ENCODE measurements at regions not wholly inside any gene's neighbourhood (a gene's known extent, or its start where the extent isn't known, plus 50 kb on each side); places are given as distances from the start of the nearest gene placed in this dataset.

GRCh38 chr13:50645092-50645491 is 198.4 kb downstream of the DLEU7 start:
- Mint-ChIP-seq H3K4me3 (no peak overlapping the region), H3K27ac (no peak overlapping the region), H3K4me1 (peaks cover 0 to 5% (median 0%) of the 10 kb centered on the region in 7 donors), H3K27me3 (peaks cover 5 to 18% (median 13%) of the 10 kb centered on the region in 5 donors), H3K9me3 (peaks cover 0 to 2% (median 0%) of the 10 kb centered on the region in 11 donors), H3K36me3 (no peaks in the 10 kb centered on the region)
- DNase-seq (no peak), ATAC-seq (no peak)
- no peaks in the 10 kb centered on the region for H3K27me3 ChIP-seq (ENCODE audit: control insufficient read depth in 2 of 2, insufficient read depth in 2 of 2, low read length in 2 of 2)
- no peaks in the 10 kb centered on the region for H3K9me3 ChIP-seq (ENCODE audit: control insufficient read depth in 2 of 3, low read length in 3 of 3)
- no peaks in the 10 kb centered on the region for H3K4me1 ChIP-seq (ENCODE audit: control insufficient read depth in 2 of 2, insufficient read depth in 2 of 2, low read length in 2 of 2)
- H3K4me3 ChIP-seq (ENCODE audit: low read length) = no peak overlapping the region
- ChIA-PET POLR2A (no interaction called here), CTCF (no interaction called here)
- H3K36me3 ChIP-seq (ENCODE audit: control insufficient read depth in 2 of 3, insufficient read depth in 3 of 3, low read length in 3 of 3) = no peaks in the 10 kb centered on the region
- H3K27ac ChIP-seq (ENCODE audit: low read depth, low read length) = no peak overlapping the region
- intact Hi-C loops (cut with micrococcal nuclease) = no loop called here

DNA sequence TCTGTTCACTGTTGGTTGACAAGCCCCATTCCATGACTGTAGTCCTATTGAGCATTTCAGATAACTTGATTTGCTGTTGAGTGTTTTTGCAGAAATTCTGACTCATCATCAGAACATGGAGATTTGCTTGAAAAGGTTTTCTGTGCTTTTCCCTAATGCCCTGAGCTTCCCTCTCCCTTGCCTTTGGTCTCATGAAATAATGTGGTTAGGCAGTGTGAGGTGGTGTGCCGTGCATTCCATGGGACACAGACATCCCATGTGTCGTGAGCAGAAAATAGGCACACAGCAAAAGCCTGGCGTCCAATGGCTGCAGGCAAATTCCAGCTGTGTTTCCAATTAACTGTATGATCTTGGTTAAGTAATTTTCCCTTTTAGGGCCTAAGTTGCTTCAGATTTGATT is 197.4 kb downstream of the DLEU7 start:
- ChIA-PET POLR2A (no interaction called here), CTCF (interaction anchor here (0.6 kb wide), 1 partner anchor 134 kb away, joined by 4 read pairs; no protein-coding TSS in a partner anchor)
- Mint-ChIP-seq H3K27ac (no peak overlapping the region), H3K9me3 (peaks cover 0 to 2% (median 0%) of the 10 kb centered on the region in 11 donors), H3K4me3 (no peak overlapping the region), H3K36me3 (no peaks in the 10 kb centered on the region), H3K27me3 (peaks cover 5 to 18% (median 16%) of the 10 kb centered on the region in 5 donors), H3K4me1 (peaks cover 0 to 5% (median 1%) of the 10 kb centered on the region in 7 donors)
- no peaks in the 10 kb centered on the region for H3K9me3 ChIP-seq (ENCODE audit: control insufficient read depth in 2 of 3, low read length in 3 of 3)
- ATAC-seq (no peak), DNase-seq (no peak)
- no peak overlapping the region for H3K27ac ChIP-seq (ENCODE audit: low read depth, low read length)
- H3K4me1 ChIP-seq (ENCODE audit: control insufficient read depth in 2 of 2, insufficient read depth in 2 of 2, low read length in 2 of 2) = no peaks in the 10 kb centered on the region
- no peak overlapping the region for H3K4me3 ChIP-seq (ENCODE audit: low read length)
- no peaks in the 10 kb centered on the region for H3K27me3 ChIP-seq (ENCODE audit: control insufficient read depth in 2 of 2, insufficient read depth in 2 of 2, low read length in 2 of 2)
- H3K36me3 ChIP-seq (ENCODE audit: control insufficient read depth in 2 of 3, insufficient read depth in 3 of 3, low read length in 3 of 3) = no peaks in the 10 kb centered on the region
- intact Hi-C loops (cut with micrococcal nuclease) = no loop called here

DNA sequence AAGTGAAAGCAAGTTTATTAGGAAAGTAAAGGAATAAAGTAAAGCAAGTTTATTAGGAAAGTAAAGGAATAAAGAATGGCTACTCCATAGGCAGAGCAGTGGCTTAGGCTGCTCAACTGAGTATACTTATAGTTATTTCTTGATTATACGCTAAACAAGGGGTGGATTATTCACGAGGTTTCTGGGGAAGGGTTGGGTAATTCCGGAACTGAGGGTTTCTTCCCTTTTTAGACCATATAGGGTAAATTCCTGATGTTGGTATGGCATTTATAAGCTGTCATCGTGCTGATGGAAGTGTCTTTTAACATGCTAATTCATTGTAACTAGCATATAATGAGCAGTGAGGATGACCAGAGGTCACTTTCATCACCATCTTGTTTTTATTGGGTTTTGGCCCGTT is 194.3 kb downstream of the DLEU7 start:
- Histone ChIP-seq H3K9me3 (ENCODE audit: control insufficient read depth in 2 of 3, low read length in 3 of 3) (no peaks in the 10 kb centered on the region), H3K27ac (ENCODE audit: low read depth, low read length) (no peak overlapping the region), H3K27me3 (ENCODE audit: control insufficient read depth in 2 of 2, insufficient read depth in 2 of 2, low read length in 2 of 2) (no peaks in the 10 kb centered on the region), H3K36me3 (ENCODE audit: control insufficient read depth in 2 of 3, insufficient read depth in 3 of 3, low read length in 3 of 3) (no peaks in the 10 kb centered on the region), H3K4me3 (ENCODE audit: low read length) (no peak overlapping the region), H3K4me1 (ENCODE audit: control insufficient read depth in 2 of 2, insufficient read depth in 2 of 2, low read length in 2 of 2) (no peaks in the 10 kb centered on the region)
- Mint-ChIP-seq H3K4me3 (no peak overlapping the region), H3K9me3 (peaks cover 0 to 2% (median 0%) of the 10 kb centered on the region in 11 donors), H3K4me1 (peaks cover 0 to 8% (median 4%) of the 10 kb centered on the region in 7 donors), H3K27ac (no peak overlapping the region), H3K36me3 (no peaks in the 10 kb centered on the region), H3K27me3 (peaks cover 0 to 23% (median 5%) of the 10 kb centered on the region in 5 donors)
- ChIA-PET CTCF (no interaction called here), POLR2A (no interaction called here)
- DNase-seq (no peak), ATAC-seq (no peak)
- intact Hi-C loops (cut with micrococcal nuclease) = no loop called here

GRCh38 chr13:50650592-50651504 is 192.6 kb downstream of the DLEU7 start:
- Mint-ChIP-seq H3K27ac (no peak overlapping the region), H3K4me1 (peaks cover 0 to 8% (median 4%) of the 10 kb centered on the region in 7 donors), H3K27me3 (peaks cover 5 to 30% (median 8%) of the 10 kb centered on the region in 5 donors), H3K36me3 (no peaks in the 10 kb centered on the region), H3K4me3 (no peak overlapping the region), H3K9me3 (peaks cover 0 to 2% (median 0%) of the 10 kb centered on the region in 11 donors)
- POLR2A ChIA-PET = no interaction called here
- ATAC-seq (no peak), DNase-seq (no peak)
- Histone ChIP-seq H3K27me3 (ENCODE audit: control insufficient read depth in 2 of 2, insufficient read depth in 2 of 2, low read length in 2 of 2) (no peaks in the 10 kb centered on the region), H3K27ac (ENCODE audit: low read depth, low read length) (no peak overlapping the region), H3K9me3 (ENCODE audit: control insufficient read depth in 2 of 3, low read length in 3 of 3) (no peaks in the 10 kb centered on the region), H3K4me1 (ENCODE audit: control insufficient read depth in 2 of 2, insufficient read depth in 2 of 2, low read length in 2 of 2) (no peaks in the 10 kb centered on the region), H3K36me3 (ENCODE audit: control insufficient read depth in 2 of 3, insufficient read depth in 3 of 3, low read length in 3 of 3) (no peaks in the 10 kb centered on the region), H3K4me3 (ENCODE audit: low read length) (no peak overlapping the region)
- intact Hi-C loops (cut with micrococcal nuclease) = loop anchor here in 1 of 2 donors (10.0 kb wide), 1 partner anchor 264 kb away; no protein-coding TSS in a partner anchor
- CTCF ChIA-PET = no interaction called here

GRCh38 chr13:50651922-50652321 is 191.6 kb downstream of the DLEU7 start:
- peaks cover 5 to 35% (median 8%) of the 10 kb centered on the region in 5 donors for H3K27me3 Mint-ChIP-seq

GRCh38 chr13:50654331-50654730 is 189.2 kb downstream of the DLEU7 start:
- no peak overlapping the region for H3K4me3 Mint-ChIP-seq
- CTCF ChIA-PET = no interaction called here

More at GRCh38 chr13:50651922-50652321, 191.6 kb downstream of the DLEU7 start:
- Mint-ChIP-seq H3K27ac (no peak overlapping the region), H3K4me1 (peaks cover 0 to 8% (median 4%) of the 10 kb centered on the region in 7 donors), H3K4me3 (no peak overlapping the region), H3K9me3 (peaks cover 0 to 2% (median 0%) of the 10 kb centered on the region in 11 donors), H3K36me3 (no peaks in the 10 kb centered on the region)
- no peaks in the 10 kb centered on the region for H3K9me3 ChIP-seq (ENCODE audit: control insufficient read depth in 2 of 3, low read length in 3 of 3)
- H3K36me3 ChIP-seq (ENCODE audit: control insufficient read depth in 2 of 3, insufficient read depth in 3 of 3, low read length in 3 of 3) = no peaks in the 10 kb centered on the region
- ChIA-PET POLR2A (no interaction called here), CTCF (interaction anchor here (0.6 kb wide), 1 partner anchor 126 kb away, joined by 3 read pairs; no protein-coding TSS in a partner anchor)
- no peaks in the 10 kb centered on the region for H3K27me3 ChIP-seq (ENCODE audit: control insufficient read depth in 2 of 2, insufficient read depth in 2 of 2, low read length in 2 of 2)
- H3K4me3 ChIP-seq (ENCODE audit: low read length) = no peak overlapping the region
- no peaks in the 10 kb centered on the region for H3K4me1 ChIP-seq (ENCODE audit: control insufficient read depth in 2 of 2, insufficient read depth in 2 of 2, low read length in 2 of 2)
- intact Hi-C loops (cut with micrococcal nuclease) = loop anchor here in 1 of 2 donors (10.0 kb wide), 1 partner anchor 263 kb away; no protein-coding TSS in a partner anchor
- DNase-seq (no peak), ATAC-seq (no peak)
- no peak overlapping the region for H3K27ac ChIP-seq (ENCODE audit: low read depth, low read length)

More at GRCh38 chr13:50654331-50654730, 189.2 kb downstream of the DLEU7 start:
- Histone ChIP-seq H3K36me3 (ENCODE audit: control insufficient read depth in 2 of 3, insufficient read depth in 3 of 3, low read length in 3 of 3) (no peaks in the 10 kb centered on the region), H3K27me3 (ENCODE audit: control insufficient read depth in 2 of 2, insufficient read depth in 2 of 2, low read length in 2 of 2) (no peaks in the 10 kb centered on the region), H3K4me3 (ENCODE audit: low read length) (no peak overlapping the region), H3K9me3 (ENCODE audit: control insufficient read depth in 2 of 3, low read length in 3 of 3) (no peaks in the 10 kb centered on the region), H3K4me1 (ENCODE audit: control insufficient read depth in 2 of 2, insufficient read depth in 2 of 2, low read length in 2 of 2) (no peaks in the 10 kb centered on the region), H3K27ac (ENCODE audit: low read depth, low read length) (no peak overlapping the region)
- no peak overlapping the region for H3K27ac Mint-ChIP-seq
- H3K27me3 Mint-ChIP-seq = peaks cover 0 to 37% (median 8%) of the 10 kb centered on the region in 5 donors
- POLR2A ChIA-PET = no interaction called here
- DNase-seq (no peak), ATAC-seq (no peak)
- no peaks in the 10 kb centered on the region for H3K36me3 Mint-ChIP-seq
- H3K4me1 Mint-ChIP-seq = peaks cover 0 to 8% (median 2%) of the 10 kb centered on the region in 7 donors
- intact Hi-C loops (cut with micrococcal nuclease) = loop anchor here in 1 of 2 donors (10.0 kb wide), 1 partner anchor 260 kb away; no protein-coding TSS in a partner anchor
- no peaks in the 10 kb centered on the region for H3K9me3 Mint-ChIP-seq

All from naive thymus-derived CD4-positive, alpha-beta T cell (primary cell).